Sigmoid colon (tissue), 3 donors: ENCODE measurements at regions not wholly inside any gene's neighbourhood (a gene's known extent, or its start where the extent isn't known, plus 50 kb on each side); places are given as distances from the start of the nearest gene placed in this dataset.

Experiments
- CTCF ChIP-seq, 4 experiments: fragments of 450-650 bp in 3 of 4; fragments of 200-600 bp in 1 of 4; IDR thresholded peaks; one replicate each; pipeline ENCODE4 v1.5.1; 2016 to 2019; ENCODE audit warnings: antibody characterized with exemption in 4 of 4, mild to moderate bottlenecking in 3 of 4, moderate library complexity in 2 of 4
- POLR2A ChIP-seq, 2 donors: fragments of 450-650 bp; IDR thresholded peaks; one replicate each; pipeline ENCODE4 v1.6.1; 2016; ENCODE audit warnings: antibody characterized with exemption in 2 of 2, mild to moderate bottlenecking in 2 of 2, moderate library complexity in 2 of 2

DNA sequence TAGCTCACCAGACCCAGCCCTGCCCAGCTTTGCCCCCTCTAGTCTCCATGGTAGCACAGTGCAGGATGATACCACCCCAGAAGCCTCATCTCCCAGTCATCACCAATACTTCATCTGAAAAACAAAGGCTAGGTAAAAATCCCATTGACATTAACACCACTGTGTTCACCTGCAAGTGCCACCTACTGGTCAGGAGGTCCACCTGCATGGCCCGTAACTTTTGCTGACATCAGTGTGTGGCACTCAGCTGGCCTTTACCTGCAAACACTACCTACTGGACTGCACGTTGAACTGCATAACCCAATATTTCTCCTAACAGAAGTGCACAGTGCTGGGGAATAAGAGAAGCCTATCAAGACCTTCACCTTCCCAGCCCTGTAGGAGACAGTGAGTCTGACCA, 234.7 kb upstream of the ADGRB3 start:
- no peak for TF ChIP-seq CTCF (IDR thresholded peaks at IDR 0.05)
- TF ChIP-seq POLR2A (IDR thresholded peaks at IDR 0.05) = no peak
